Gastrocnemius medialis (tissue), 4 donors: ENCODE measurements at regions not wholly inside any gene's neighbourhood (a gene's known extent, or its start where the extent isn't known, plus 50 kb on each side); places are given as distances from the start of the nearest gene placed in this dataset.

Experiments used
- POLR2A ChIP-seq, 2 donors: fragments of 450-650 bp; IDR thresholded peaks; one replicate each; pipeline ENCODE4 v1.6.1; 2017; ENCODE audit warnings: antibody characterized with exemption in 2 of 2, mild to moderate bottlenecking in 2 of 2, moderate library complexity in 2 of 2
- TF ChIP-seq, protein P1 (sequence below), 5 experiments: fragments of 450-650 bp in 3 of 5; fragments of 200-600 bp in 2 of 5; sonication (generic) in 2 of 5; IDR thresholded peaks in 4 of 5; conservative IDR thresholded peaks in 1 of 5; 1 replicate in 4 of 5; 2 replicates in 1 of 5; pipeline ENCODE4 v1.5.1; 2016 to 2019; ENCODE audit warnings: antibody characterized with exemption in 5 of 5, mild to moderate bottlenecking in 3 of 5, moderate library complexity in 3 of 5

DNA sequence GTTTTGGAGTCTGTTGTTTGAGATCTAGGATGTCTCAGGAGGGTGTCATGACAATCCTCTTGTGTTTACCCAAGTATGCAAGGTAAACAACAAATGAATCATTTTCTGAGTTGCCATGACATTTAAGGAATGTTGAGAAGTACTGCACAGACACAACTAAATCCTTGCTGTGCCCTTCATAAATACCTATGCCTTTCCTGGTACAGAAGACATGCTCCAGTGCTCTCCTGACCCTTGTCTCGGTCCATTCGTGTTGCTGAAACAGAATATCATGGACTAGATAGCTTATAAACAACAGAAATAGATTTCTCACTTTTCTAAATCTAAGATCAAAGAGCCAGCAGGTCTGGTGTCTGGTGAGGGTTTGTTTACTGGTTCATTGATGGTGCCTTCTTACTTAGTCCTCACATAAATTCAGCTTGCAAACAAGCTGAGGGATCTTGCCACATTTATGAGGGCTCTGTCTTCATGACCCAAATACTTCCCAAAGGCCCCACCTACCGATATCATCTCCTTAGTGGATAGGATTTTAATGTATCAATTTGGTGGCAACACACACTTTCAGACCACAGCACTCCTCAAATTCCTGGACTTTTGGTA lies 341.8 kb upstream of the SEMA3A start:
- TF ChIP-seq, protein P1, sequence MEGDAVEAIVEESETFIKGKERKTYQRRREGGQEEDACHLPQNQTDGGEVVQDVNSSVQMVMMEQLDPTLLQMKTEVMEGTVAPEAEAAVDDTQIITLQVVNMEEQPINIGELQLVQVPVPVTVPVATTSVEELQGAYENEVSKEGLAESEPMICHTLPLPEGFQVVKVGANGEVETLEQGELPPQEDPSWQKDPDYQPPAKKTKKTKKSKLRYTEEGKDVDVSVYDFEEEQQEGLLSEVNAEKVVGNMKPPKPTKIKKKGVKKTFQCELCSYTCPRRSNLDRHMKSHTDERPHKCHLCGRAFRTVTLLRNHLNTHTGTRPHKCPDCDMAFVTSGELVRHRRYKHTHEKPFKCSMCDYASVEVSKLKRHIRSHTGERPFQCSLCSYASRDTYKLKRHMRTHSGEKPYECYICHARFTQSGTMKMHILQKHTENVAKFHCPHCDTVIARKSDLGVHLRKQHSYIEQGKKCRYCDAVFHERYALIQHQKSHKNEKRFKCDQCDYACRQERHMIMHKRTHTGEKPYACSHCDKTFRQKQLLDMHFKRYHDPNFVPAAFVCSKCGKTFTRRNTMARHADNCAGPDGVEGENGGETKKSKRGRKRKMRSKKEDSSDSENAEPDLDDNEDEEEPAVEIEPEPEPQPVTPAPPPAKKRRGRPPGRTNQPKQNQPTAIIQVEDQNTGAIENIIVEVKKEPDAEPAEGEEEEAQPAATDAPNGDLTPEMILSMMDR (IDR thresholded peaks at IDR 0.05 in 4 of 5, conservative IDR thresholded peaks at IDR 0.05 in 1 of 5), result no peak
- TF ChIP-seq POLR2A (IDR thresholded peaks at IDR 0.05), result no peak
